ENCODE measurements at regions not wholly inside any gene's neighbourhood (a gene's known extent, or its start where the extent isn't known, plus 50 kb on each side); places are given as distances from the start of the nearest gene placed in this dataset.

DNA sequence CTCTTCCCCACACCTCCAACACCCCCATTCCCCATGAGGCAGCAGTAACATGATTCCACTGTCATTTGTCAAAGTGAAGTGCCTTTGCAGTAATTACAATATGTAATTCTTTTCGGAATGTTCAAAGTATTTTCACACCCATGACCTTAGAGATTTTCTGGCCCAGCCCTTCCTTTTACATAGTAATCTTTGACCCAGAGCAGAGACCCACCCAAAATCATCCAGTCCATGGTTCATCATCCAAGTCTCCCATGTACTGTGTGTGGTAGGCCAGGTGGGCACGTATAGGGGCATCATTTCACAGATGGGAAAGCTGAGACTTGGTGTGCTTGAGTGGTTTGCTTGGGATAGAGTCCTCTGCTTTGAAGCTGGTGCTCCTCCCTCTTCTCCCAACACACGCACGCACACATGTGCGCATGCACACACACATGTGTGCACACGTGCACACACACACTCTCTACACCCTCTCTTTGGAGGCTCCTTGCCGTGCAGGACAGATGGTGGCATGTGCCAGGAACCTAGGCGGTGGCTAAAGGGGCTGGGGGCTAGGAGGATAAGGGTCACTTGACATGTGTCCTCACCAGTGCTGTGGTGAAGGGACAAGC is 284.7 kb upstream of the ROPN1 start:
- no peak for DNase-seq
- H3K27ac ChIP-seq (ENCODE audit: low read depth in 1 of 2, low read length in 2 of 2): no peak overlapping the region
- Mint-ChIP-seq H3K4me3 (no peak overlapping the region), H3K4me1 (no peaks in the 10 kb centered on the region), H3K36me3 (no peaks in the 10 kb centered on the region), H3K27ac (no peak overlapping the region), H3K9me3 (no peaks in the 10 kb centered on the region), H3K27me3 (ENCODE audit: low read depth in 3 of 3) (peaks cover 3 to 5% (median 5%) of the 10 kb centered on the region in 3 donors)
- no peak overlapping the region for H3K4me3 ChIP-seq (replicated peaks in 1 of 3; ENCODE audit: low read depth in 2 of 3, low read length in 3 of 3)
- H3K79me2 ChIP-seq (ENCODE audit: insufficient read depth, low read length): no peaks in the 10 kb centered on the region
- no peaks in the 10 kb centered on the region for H3K27me3 ChIP-seq (ENCODE audit: control insufficient read depth in 2 of 2, insufficient read depth in 2 of 2, low read length in 2 of 2)
- no peaks in the 10 kb centered on the region for H3K36me3 ChIP-seq (replicated peaks in 1 of 2; ENCODE audit: control insufficient read depth in 1 of 2, insufficient read depth in 2 of 2, low read length in 2 of 2)
- TF ChIP-seq, protein P1, sequence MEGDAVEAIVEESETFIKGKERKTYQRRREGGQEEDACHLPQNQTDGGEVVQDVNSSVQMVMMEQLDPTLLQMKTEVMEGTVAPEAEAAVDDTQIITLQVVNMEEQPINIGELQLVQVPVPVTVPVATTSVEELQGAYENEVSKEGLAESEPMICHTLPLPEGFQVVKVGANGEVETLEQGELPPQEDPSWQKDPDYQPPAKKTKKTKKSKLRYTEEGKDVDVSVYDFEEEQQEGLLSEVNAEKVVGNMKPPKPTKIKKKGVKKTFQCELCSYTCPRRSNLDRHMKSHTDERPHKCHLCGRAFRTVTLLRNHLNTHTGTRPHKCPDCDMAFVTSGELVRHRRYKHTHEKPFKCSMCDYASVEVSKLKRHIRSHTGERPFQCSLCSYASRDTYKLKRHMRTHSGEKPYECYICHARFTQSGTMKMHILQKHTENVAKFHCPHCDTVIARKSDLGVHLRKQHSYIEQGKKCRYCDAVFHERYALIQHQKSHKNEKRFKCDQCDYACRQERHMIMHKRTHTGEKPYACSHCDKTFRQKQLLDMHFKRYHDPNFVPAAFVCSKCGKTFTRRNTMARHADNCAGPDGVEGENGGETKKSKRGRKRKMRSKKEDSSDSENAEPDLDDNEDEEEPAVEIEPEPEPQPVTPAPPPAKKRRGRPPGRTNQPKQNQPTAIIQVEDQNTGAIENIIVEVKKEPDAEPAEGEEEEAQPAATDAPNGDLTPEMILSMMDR (IDR thresholded peaks at IDR 0.05): no peak
- no peak overlapping the region for H2AFZ ChIP-seq (ENCODE audit: insufficient read depth, low read depth, low read length, poor library complexity, severe bottlenecking)
- WGBS (ENCODE audit: insufficient coverage): 100% methylated on average over 3 of the region's 8 CpGs
- H3K9ac ChIP-seq (ENCODE audit: insufficient read depth, low read length, poor library complexity, severe bottlenecking): no peak overlapping the region
- no peaks in the 10 kb centered on the region for H3K9me3 ChIP-seq (replicated peaks in 1 of 2; ENCODE audit: control insufficient read depth in 1 of 2, insufficient read depth in 1 of 2, low read length in 2 of 2)
- no peaks in the 10 kb centered on the region for H4K20me1 ChIP-seq (ENCODE audit: insufficient read depth, low read length)
- H3K4me1 ChIP-seq (ENCODE audit: control insufficient read depth in 1 of 2, insufficient read depth in 2 of 2, low read length in 2 of 2): no peaks in the 10 kb centered on the region
- intact Hi-C loops (cut with micrococcal nuclease): no loop called here
- H3K4me2 ChIP-seq (replicated peaks; ENCODE audit: extremely low read depth, low read length, poor library complexity, severe bottlenecking): no peak overlapping the region

DNA sequence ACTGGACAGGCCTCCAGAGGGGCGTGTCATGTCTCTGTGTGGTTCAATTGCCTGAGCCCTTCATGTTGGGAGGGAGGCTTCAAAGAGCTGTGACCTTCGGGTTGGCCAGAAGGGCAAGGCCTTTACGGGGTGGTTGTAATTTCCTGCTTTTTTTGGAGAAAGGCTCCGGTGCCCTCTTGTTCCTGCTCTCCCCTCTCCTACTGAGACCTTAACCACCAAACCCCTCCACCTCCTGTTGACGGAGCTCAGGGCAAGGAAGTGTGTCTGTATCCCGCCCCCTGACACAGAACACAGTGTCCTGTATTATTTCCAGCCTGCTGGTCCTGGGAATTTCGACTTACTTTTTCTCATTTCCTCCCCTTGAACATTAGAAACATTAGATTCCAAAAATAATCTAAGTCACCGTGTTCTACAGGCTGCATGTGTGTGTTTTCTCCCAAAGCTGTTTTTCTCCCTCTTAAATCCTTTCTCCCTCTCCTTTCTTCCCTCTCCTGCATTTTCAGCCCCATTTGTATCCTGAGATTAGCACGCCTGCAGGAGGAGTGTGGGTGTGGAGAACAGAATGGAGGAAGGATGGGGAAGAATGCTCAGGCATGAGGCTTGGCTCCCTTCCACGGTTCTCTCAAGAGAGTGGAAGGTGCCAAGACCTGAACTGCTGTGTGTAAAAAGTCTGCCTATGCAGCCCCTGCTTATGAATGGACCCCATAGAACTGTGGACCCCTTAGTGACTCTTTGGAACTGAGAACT is 285.4 kb upstream of the ROPN1 start:
- WGBS (ENCODE audit: insufficient coverage): 61% methylated on average over 7 of the region's 10 CpGs
- DNase-seq: no peak
- no peaks in the 10 kb centered on the region for H3K79me2 ChIP-seq (ENCODE audit: insufficient read depth, low read length)
- Mint-ChIP-seq H3K9me3 (no peaks in the 10 kb centered on the region), H3K27ac (no peak overlapping the region), H3K4me3 (no peak overlapping the region), H3K36me3 (no peaks in the 10 kb centered on the region), H3K4me1 (no peaks in the 10 kb centered on the region), H3K27me3 (ENCODE audit: low read depth in 3 of 3) (peaks cover 3 to 6% (median 5%) of the 10 kb centered on the region in 3 donors)
- no peak overlapping the region for H3K4me3 ChIP-seq (replicated peaks in 1 of 3; ENCODE audit: low read depth in 2 of 3, low read length in 3 of 3)
- no peaks in the 10 kb centered on the region for H3K9me3 ChIP-seq (replicated peaks in 1 of 2; ENCODE audit: control insufficient read depth in 1 of 2, insufficient read depth in 1 of 2, low read length in 2 of 2)
- H3K4me2 ChIP-seq (replicated peaks; ENCODE audit: extremely low read depth, low read length, poor library complexity, severe bottlenecking): no peak overlapping the region
- H3K36me3 ChIP-seq (replicated peaks in 1 of 2; ENCODE audit: control insufficient read depth in 1 of 2, insufficient read depth in 2 of 2, low read length in 2 of 2): no peaks in the 10 kb centered on the region
- no peaks in the 10 kb centered on the region for H3K27me3 ChIP-seq (ENCODE audit: control insufficient read depth in 2 of 2, insufficient read depth in 2 of 2, low read length in 2 of 2)
- no peak overlapping the region for H3K9ac ChIP-seq (ENCODE audit: insufficient read depth, low read length, poor library complexity, severe bottlenecking)
- H3K4me1 ChIP-seq (ENCODE audit: control insufficient read depth in 1 of 2, insufficient read depth in 2 of 2, low read length in 2 of 2): no peaks in the 10 kb centered on the region
- TF ChIP-seq, protein P1 (IDR thresholded peaks at IDR 0.05): no peak
- H4K20me1 ChIP-seq (ENCODE audit: insufficient read depth, low read length): no peaks in the 10 kb centered on the region
- no peak overlapping the region for H2AFZ ChIP-seq (ENCODE audit: insufficient read depth, low read depth, low read length, poor library complexity, severe bottlenecking)
- H3K27ac ChIP-seq (ENCODE audit: low read depth in 1 of 2, low read length in 2 of 2): no peak overlapping the region
- intact Hi-C loops (cut with micrococcal nuclease): no loop called here

Measured in CD14-positive monocyte (primary cell).